HG03575 (cell line): ENCODE measurements at regions not wholly inside any gene's neighbourhood (a gene's known extent, or its start where the extent isn't known, plus 50 kb on each side); places are given as distances from the start of the nearest gene placed in this dataset.

Experiments
- ATAC-seq: cut with Tn5 transposase; IDR thresholded peaks from one replicate; pipeline ENCODE4 v1.9.1; 2021; ENCODE audit not compliant: unreplicated experiment, insufficient number of reproducible peaks, low FRiP score; ENCODE audit errors: extremely low read depth

GRCh38 chr2:219914577-219914976 lies 287.1 kb downstream of the SLC4A3 start:
- ATAC-seq, result no peak

DNA sequence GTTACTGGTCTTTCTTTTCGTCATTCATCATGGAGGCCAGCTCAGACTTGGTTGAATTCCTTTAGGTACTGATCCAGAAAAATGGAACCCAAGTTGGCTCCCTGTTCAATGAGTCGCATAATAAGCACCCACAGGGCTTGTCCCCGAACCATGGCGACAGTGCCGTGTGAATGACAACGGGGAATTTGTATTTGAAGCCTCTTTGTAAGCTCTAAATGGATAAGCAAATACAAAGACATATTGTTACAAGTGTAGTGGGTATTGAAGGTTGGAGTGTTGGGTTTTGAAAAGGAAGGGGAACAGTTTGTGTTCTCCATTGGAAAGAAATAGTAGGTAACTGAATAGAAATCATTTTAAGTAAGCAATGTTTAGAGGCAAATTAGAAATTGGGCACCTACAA lies 288.9 kb downstream of the SLC4A3 start:
- ATAC-seq, result no peak

- no peak for ATAC-seq
Observed at GRCh38 chr2:219916726-219917440, 289.5 kb downstream of the SLC4A3 start.

DNA sequence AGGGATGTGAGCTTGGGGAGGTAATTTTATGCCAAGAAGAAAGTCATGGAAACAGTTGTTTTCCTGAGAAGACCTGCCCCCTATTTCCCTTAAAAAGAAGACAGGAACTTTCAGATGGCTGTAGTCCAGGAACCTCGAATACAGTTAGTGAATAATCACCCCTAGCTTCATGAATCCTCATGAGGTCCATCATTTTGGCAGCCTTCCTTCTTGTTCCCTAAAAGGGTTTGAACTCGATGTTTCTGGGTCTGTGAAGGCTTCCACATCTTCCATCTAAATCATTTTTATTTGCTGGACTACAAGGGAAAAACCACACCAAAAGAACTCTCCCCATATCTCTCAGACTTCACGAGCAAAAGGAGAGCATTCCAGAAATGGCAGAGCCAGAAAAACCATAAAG lies 290.8 kb downstream of the SLC4A3 start:
- ATAC-seq, result no peak

- no peak for ATAC-seq
Observed at GRCh38 chr2:219918944-219919343, 291.5 kb downstream of the SLC4A3 start.

GRCh38 chr2:219919506-219919905 lies 292.1 kb downstream of the SLC4A3 start:
- ATAC-seq, result no peak

DNA sequence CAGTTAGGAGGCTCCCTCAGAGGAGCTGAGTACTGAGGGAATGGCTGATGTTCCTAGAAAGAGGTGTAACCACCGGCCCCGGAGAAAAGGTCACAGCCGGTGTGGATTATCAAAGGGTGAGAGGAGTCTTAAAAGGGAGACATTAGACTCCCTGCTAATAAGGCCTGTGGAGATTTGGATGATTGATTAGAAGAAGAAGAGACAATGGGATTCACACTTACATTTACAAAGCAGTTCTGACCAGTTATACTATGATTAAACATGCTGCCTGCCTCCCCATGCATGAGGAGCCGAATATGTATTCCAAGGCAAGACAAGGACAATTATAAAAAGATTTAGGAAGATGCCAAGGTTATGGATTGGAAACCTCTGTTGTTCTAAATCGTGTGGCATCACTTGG lies 302.4 kb downstream of the SLC4A3 start:
- no peak for ATAC-seq

DNA sequence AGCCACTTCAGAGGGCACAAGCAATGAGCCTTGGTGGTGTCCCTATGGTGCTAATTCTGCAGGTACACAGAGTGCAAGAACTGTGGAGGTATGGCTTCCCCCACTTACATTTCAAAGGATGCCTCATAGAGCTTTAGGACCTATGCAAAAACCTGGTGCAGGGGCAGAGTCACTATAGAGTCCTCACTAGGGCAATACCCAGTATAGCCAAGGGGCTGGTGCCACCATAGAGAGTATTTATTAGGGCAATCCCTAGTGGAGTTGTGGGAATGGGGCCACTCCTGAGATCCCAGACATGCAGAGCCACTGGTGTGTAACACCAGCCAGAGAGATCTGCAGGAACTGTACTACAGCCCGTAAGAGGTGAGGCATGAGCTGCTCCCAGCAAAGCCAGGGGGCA lies 312.2 kb downstream of the SLC4A3 start:
- ATAC-seq, result no peak

GRCh38 chr2:219944866-219945265 lies 317.4 kb downstream of the SLC4A3 start:
- ATAC-seq, result no peak

GRCh38 chr2:219946021-219946420 lies 318.6 kb downstream of the SLC4A3 start:
- no peak for ATAC-seq

GRCh38 chr2:219946529-219946928 lies 319.1 kb downstream of the SLC4A3 start:
- ATAC-seq, result no peak

DNA sequence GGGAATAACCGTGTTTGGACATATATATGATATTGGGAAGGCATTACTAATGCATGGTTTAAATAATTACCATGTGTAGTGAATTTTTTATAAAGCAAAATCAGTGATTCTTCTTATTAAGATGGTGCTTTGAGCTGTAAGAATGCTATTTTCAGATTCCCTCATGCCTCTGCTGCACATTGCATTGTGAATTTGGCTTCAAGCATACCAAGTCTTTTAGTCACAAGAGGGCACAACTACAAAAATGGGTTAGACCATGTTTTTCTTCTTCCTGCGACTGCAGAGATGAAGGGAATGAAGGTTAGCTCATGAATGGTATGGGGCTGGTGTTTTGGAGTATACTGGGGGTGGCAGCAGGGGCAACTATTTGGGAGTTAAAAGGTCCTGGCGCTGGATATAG lies 320.1 kb downstream of the SLC4A3 start:
- ATAC-seq, result no peak

GRCh38 chr2:219949053-219949452 lies 321.6 kb downstream of the SLC4A3 start:
- no peak for ATAC-seq

DNA sequence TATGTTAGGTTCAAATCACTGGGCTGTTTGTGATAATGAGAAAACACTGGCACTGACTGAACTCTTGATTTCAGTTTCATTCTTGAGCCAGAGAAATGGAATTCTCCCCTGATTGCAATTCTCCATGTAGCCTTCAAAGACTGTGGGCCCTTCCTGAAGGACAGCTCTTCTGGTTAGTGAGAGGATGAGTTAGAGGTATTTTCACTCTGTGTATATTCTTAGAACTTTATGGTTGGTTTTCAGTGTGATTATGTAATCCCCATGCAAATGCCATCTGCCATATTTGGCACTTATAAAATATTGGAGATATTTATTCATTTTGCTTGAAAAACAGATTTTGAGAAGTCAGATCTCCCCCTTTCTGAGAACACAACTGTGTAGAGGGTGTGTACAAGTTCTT lies 323.7 kb downstream of the SLC4A3 start:
- no peak for ATAC-seq

DNA sequence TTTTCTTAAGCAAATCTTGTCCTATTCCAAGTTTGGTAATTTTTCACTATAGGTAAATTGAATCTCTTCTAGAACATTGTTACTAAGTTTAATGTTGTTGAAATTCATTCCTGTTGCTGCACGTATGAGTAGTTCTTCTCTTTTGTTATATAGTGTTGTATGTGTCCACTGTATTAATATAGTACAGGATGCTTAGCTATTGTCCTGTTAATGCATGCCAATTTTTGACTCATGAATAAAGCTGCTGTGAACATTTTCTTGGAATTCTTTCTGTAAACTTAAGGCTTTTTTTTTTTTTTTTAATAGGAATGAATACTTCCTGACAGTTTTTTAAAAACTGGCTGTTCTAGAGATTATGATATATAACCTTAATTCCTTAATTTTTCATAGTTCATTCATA lies 326.9 kb downstream of the SLC4A3 start:
- no peak for ATAC-seq

GRCh38 chr2:219957820-219958219 lies 330.4 kb downstream of the SLC4A3 start:
- no peak for ATAC-seq

DNA sequence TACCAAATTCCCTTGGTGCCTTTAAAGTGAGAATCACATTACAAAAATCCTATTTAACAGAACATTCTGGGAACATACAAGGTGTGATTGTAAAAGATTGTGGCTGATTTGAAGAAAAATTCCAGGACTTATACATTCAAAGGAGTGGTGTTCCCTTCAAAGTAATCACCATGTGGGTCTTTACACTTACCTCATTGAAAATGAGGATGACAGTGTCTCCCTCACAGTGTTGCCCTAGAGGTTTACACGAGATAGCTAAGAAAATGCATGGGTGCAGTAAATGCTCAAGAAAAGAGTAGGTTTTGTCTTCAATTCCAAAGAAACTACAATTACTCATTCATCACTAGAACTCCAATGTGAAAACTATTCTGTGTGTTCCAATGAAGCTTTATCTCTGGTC lies 331.5 kb downstream of the SLC4A3 start:
- ATAC-seq, result no peak

GRCh38 chr2:219959471-219959870 lies 332.0 kb downstream of the SLC4A3 start:
- ATAC-seq, result no peak

GRCh38 chr2:219961947-219962498 lies 334.6 kb downstream of the SLC4A3 start:
- ATAC-seq, result no peak

- ATAC-seq, result no peak
Observed at GRCh38 chr2:219962801-219963200, 335.4 kb downstream of the SLC4A3 start.
